Spleen (tissue), 11 donors: ENCODE measurements at regions not wholly inside any gene's neighbourhood (a gene's known extent, or its start where the extent isn't known, plus 50 kb on each side); places are given as distances from the start of the nearest gene placed in this dataset.

ENCODE experiments used
- DNase-seq: peaks from one replicate; pipeline ENCODE4 v3.0.0-alpha.2; 2020
- H3K27ac ChIP-seq, 8 donors: fragments of 200-600 bp; sonication (generic) in 7 of 8; 1 replicate in 4 of 8; 2 replicates in 4 of 8; pipeline versions ENCODE4 v1.5.0 to v1.8.0; 2016 to 2021; ENCODE audit warnings: inconsistent platforms in 4 of 8, mild to moderate bottlenecking in 4 of 8, moderate library complexity in 1 of 8
- H3K27me3 ChIP-seq, 7 donors: fragments of 200-600 bp; sonication (generic) in 6 of 7; replicated peaks in 1 of 7; 1 replicate in 4 of 7; 2 replicates in 3 of 7; pipeline versions ENCODE4 v1.5.0 to v1.8.0; 2016 to 2021; ENCODE audit warnings: inconsistent platforms in 3 of 7, mild to moderate bottlenecking in 1 of 7
- H3K36me3 ChIP-seq, 6 donors: fragments of 200-600 bp; sonication (generic) in 5 of 6; 1 replicate in 4 of 6; 2 replicates in 2 of 6; pipeline versions ENCODE4 v1.5.0 to v1.8.0; 2016 to 2021; ENCODE audit warnings: inconsistent platforms in 2 of 6
- H3K4me1 ChIP-seq, 6 donors: fragments of 200-600 bp; sonication (generic) in 5 of 6; 1 replicate in 3 of 6; 2 replicates in 3 of 6; pipeline versions ENCODE4 v1.5.0 to v1.8.0; 2016 to 2021; ENCODE audit warnings: inconsistent platforms in 3 of 6
- H3K4me3 ChIP-seq, 8 donors: fragments of 200-600 bp; sonication (generic) in 7 of 8; 1 replicate in 4 of 8; 2 replicates in 4 of 8; pipeline versions ENCODE4 v1.5.0 to v1.8.0; 2016 to 2021; ENCODE audit warnings: inconsistent platforms in 4 of 8, mild to moderate bottlenecking in 4 of 8, moderate library complexity in 2 of 8
- H3K9me3 ChIP-seq, 8 donors: fragments of 200-600 bp; sonication (generic) in 7 of 8; 1 replicate in 4 of 8; 2 replicates in 4 of 8; pipeline versions ENCODE4 v1.5.0 to v1.8.0; 2016 to 2021; ENCODE audit warnings: inconsistent platforms in 4 of 8
- CTCF ChIP-seq, 11 experiments: fragments of 200-600 bp in 7 of 11; fragments of 450-650 bp in 4 of 11; sonication (generic) in 4 of 11; IDR thresholded peaks in 8 of 11; conservative IDR thresholded peaks in 3 of 11; 1 replicate in 7 of 11; 2 replicates in 4 of 11; pipeline versions ENCODE4 v1.4.0 to v1.8.0; 2016 to 2021; ENCODE audit warnings: antibody characterized with exemption in 11 of 11, inconsistent platforms in 4 of 11, mild to moderate bottlenecking in 1 of 11
- POLR2A ChIP-seq, 3 donors: fragments of 450-650 bp; IDR thresholded peaks; one replicate each; pipeline ENCODE4 v1.5.1; 2017; ENCODE audit warnings: antibody characterized with exemption in 3 of 3, mild to moderate bottlenecking in 1 of 3
- POLR2AphosphoS5 ChIP-seq, 3 donors: sonication (generic); formaldehyde crosslinking; IDR thresholded peaks; one replicate each; pipeline ENCODE4 v1.5.1; 2017; ENCODE audit warnings: antibody characterized with exemption in 3 of 3
- WGBS, 5 donors: extraction: QIAGEN DNeasy Blood & Tissue Kit in 3 of 5; methylation state at CpG; one replicate each; pipeline versions ENCODE4 v1.1.5 to v1.1.7; 2013 to 2018; 5-methylcytosine and 5-hydroxymethylcytosine counted together
- intact Hi-C: fragments of 100-400 bp; cut with DNase I; formaldehyde crosslinking; loops from one replicate; pipeline ENCODE4 v1.15.0; 2023; ENCODE audit warnings: low total_unique reads
- donor health status: healthy with polysubstance abuse.
- donor health status: DM: no; HTN: no; CAD: no; lungs with moderate emphysema.
- donor health status: DM: no; HTN: no; CAD: no.
- donor health status: Bipolar disorder and iron deficiency.
- donor health status: healthy.
- donor health status: DM: no; HTN: no; CAD: no.
- donor health status: DM: yes; HTN: yes; CAD: no.

GRCh38 chr7:113625494-113626102 is 293.2 kb downstream of the PPP1R3A start:
- Histone ChIP-seq H3K27me3 (no peaks in the 10 kb centered on the region), H3K27ac (no peak overlapping the region), H3K9me3 (peaks cover 0 to 23% (median 17%) of the 10 kb centered on the region in 8 donors), H3K4me3 (no peak overlapping the region), H3K36me3 (no peaks in the 10 kb centered on the region), H3K4me1 (no peaks in the 10 kb centered on the region)
- DNase-seq, result no peak
- TF ChIP-seq CTCF (IDR thresholded peaks at IDR 0.05 in 8 of 11, conservative IDR thresholded peaks at IDR 0.05 in 3 of 11), result no peak
- no peak for TF ChIP-seq POLR2A (IDR thresholded peaks at IDR 0.05)
- TF ChIP-seq POLR2AphosphoS5 (IDR thresholded peaks at IDR 0.05), result no peak
- intact Hi-C loops, result no loop called here

GRCh38 chr7:113622796-113623195 is 296.0 kb downstream of the PPP1R3A start:
- Histone ChIP-seq H3K27me3 (no peaks in the 10 kb centered on the region), H3K4me1 (no peaks in the 10 kb centered on the region), H3K9me3 (peaks cover 0 to 48% (median 35%) of the 10 kb centered on the region in 8 donors), H3K4me3 (no peak overlapping the region), H3K36me3 (no peaks in the 10 kb centered on the region), H3K27ac (no peak overlapping the region)
- WGBS, 5 donors, result 59 to 81% (median 63%) methylated on average over 1 of the region's 1 CpG
- TF ChIP-seq CTCF (IDR thresholded peaks at IDR 0.05 in 8 of 11, conservative IDR thresholded peaks at IDR 0.05 in 3 of 11) (no peak), POLR2AphosphoS5 (IDR thresholded peaks at IDR 0.05) (no peak), POLR2A (IDR thresholded peaks at IDR 0.05) (no peak)
- no peak for DNase-seq
- intact Hi-C loops, result no loop called here

GRCh38 chr7:113610572-113610971 is 308.2 kb downstream of the PPP1R3A start:
- 25 to 80% (median 62%) methylated on average over 2 of the region's 2 CpGs for WGBS, 5 donors

GRCh38 chr7:113608782-113609181 is 310.0 kb downstream of the PPP1R3A start:
- intact Hi-C loops, result no loop called here
- Histone ChIP-seq H3K36me3 (no peaks in the 10 kb centered on the region), H3K9me3 (no peaks in the 10 kb centered on the region), H3K27me3 (no peaks in the 10 kb centered on the region), H3K4me1 (no peaks in the 10 kb centered on the region), H3K27ac (no peak overlapping the region), H3K4me3 (no peak overlapping the region)
- no peak for DNase-seq
- 62 to 90% (median 78%) methylated on average over 1 of the region's 1 CpG for whole genome bisulfite sequencing, 5 donors
- no peak for TF ChIP-seq POLR2A (IDR thresholded peaks at IDR 0.05)
- no peak for TF ChIP-seq CTCF (IDR thresholded peaks at IDR 0.05 in 8 of 11, conservative IDR thresholded peaks at IDR 0.05 in 3 of 11)
- TF ChIP-seq POLR2AphosphoS5 (IDR thresholded peaks at IDR 0.05), result no peak

More at GRCh38 chr7:113610572-113610971, 308.2 kb downstream of the PPP1R3A start:
- Histone ChIP-seq H3K9me3 (no peaks in the 10 kb centered on the region), H3K4me3 (no peak overlapping the region), H3K4me1 (no peaks in the 10 kb centered on the region), H3K27ac (no peak overlapping the region), H3K27me3 (no peaks in the 10 kb centered on the region), H3K36me3 (no peaks in the 10 kb centered on the region)
- DNase-seq, result no peak
- intact Hi-C loops, result no loop called here
- TF ChIP-seq POLR2AphosphoS5 (IDR thresholded peaks at IDR 0.05) (no peak), CTCF (IDR thresholded peaks at IDR 0.05 in 8 of 11, conservative IDR thresholded peaks at IDR 0.05 in 3 of 11) (no peak), POLR2A (IDR thresholded peaks at IDR 0.05) (no peak)
